GM19455 (cell line): ENCODE measurements at regions not wholly inside any gene's neighbourhood (a gene's known extent, or its start where the extent isn't known, plus 50 kb on each side); places are given as distances from the start of the nearest gene placed in this dataset.

Source experiments
- ATAC-seq: cut with Tn5 transposase; IDR thresholded peaks from one replicate; pipeline ENCODE4 v1.9.1; 2021; ENCODE audit not compliant: unreplicated experiment

DNA sequence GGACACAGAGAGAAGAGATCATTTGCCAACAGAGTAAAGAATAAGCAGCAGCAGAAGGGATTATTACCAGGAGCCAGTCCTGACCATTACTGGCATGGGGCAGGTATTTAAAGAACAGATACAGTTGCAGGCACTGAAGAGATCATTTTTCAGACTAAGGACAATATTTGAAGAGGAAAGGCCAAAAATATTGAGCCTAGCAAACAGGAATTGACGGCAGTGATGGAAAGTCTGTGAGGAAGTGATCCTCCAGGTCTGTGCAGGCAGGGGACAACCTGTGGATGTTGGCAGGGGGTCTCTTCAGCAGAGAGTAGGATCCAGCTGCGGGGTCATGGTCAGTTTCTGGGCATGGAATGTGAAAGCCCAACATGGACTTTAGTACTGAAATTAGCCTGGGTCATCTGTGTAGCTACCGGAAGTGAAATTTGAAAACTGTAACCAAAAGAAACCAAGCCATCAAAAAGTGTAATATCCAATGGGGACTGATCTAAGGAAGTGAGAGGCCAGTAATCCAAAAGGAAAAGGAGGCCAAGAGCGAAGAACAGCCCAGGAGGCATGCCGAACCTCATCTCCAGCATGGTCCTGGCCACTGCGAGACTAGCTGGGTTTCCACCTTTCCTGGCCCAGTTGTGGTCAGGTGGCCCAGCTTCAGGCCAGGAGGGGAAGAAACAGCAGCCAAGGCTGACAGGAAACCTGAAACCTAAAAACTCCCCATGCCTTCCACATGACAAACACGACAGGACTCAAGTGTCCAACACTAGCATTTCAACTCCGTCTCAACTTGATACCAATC is 115.1 kb upstream of the TNFAIP3 start:
- ATAC-seq = no peak

DNA sequence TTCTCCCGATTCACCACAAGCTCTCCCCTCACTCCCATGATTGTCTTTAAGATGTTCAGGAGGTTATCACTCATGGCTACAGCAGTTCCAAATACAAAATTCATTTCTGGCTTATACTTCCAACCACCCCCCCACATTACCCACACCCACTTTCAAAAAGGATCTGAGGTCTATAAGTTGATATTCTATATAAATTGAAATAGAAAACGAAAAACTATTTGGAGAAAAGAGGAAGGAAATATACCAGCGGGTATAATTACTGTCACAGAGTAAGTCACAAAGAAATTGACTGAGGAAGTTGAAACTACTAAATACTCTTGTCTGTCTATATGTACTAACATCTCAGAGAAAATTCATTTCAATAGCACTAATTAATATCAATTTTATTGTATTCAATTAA is 112.7 kb upstream of the TNFAIP3 start:
- ATAC-seq = no peak

DNA sequence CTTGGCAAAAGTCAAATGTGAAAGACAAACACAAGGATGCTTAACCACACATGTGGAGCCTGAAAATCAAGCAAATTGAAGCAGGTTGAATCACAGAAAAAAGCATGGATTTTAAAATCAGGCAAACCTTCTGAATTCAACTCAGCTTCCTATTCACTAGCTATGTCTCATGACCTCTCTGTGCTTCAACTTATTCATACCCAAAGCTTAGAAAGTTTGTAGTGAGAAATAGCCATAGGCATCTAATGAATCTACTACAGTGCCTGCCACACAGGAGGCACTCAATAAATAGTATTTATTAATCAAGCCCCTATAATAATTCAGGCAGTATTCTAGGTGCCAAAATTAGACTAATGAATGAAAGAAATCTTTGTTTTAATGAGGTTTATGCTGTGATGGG is 112.2 kb upstream of the TNFAIP3 start:
- no peak for ATAC-seq

DNA sequence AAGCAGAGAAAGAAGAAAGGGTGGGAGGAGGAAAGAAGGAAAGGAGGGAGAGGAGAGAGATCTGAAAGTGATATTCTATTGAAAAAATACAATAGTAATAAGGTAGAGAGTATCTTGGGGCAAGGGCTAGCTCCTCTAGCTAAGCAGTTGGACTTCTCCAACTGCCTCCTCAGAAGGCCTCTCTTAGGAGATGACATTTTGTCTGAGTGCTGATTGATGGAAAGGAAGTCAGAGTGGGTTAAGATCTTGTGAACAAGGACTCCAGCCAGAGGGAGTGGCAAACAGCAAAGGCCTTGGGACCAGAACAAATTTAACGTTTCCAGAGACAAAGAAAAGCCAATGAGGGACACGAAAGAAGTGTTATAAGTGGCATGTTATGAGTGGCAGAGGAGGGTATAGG is 111.8 kb upstream of the TNFAIP3 start:
- ATAC-seq = no peak

DNA sequence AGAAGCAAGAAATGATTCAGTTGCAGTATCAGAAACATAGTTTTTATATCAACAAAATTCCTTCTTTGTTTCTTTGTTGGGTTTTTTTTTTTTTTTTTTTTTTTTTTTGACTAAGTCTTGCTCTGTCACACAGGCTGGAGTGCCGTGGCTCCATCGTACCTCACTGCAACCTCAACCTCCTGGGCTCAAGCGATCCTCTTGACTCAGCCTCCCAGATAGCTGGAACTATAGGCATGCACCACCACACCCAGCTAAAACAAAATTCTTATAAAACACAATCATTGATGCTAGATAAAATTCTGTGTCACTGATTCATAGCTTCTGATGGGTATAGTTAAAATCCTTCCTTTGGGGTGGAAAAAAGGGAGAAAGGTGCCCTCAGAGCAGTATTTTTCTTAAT is 110.3 kb upstream of the TNFAIP3 start:
- ATAC-seq = no peak

DNA sequence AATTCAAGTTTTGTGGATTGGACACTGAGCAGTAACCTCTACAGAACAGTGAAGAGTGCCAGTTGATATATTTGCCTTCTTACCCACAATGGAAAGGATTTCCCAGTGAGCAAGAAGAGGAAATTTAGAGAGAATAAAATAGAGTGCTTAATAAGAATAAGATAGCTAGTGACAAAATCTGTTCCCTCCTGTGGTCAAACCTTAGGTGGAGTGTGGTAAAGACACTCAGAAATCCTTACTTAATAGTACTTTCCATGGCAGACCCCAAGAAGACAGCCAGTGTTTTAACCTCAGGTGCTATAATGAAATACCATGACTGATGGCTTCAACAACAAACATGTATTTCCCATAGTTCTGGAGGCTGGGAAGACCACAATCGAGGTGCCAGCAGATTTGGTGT is 108.4 kb upstream of the TNFAIP3 start:
- ATAC-seq = no peak

DNA sequence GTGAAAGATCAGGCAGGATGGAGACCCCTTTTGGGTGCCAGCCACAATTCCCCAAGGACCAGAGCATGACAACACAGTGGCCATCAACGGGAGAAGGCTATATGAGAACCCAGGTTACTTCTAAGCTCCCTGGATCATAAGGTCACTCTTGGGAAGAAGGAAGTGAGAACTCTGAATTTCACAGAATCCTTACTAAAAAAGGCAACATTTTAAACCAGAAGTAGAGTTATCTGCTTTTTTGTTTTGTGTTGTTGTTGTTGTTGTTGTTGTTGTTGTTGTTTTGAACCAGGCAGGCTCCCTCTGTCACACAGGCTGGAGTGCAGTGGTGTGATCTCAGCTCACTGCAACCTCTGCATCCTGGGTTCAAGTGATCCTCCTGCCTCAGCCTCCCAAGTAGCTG is 107.4 kb upstream of the TNFAIP3 start:
- no peak for ATAC-seq

DNA sequence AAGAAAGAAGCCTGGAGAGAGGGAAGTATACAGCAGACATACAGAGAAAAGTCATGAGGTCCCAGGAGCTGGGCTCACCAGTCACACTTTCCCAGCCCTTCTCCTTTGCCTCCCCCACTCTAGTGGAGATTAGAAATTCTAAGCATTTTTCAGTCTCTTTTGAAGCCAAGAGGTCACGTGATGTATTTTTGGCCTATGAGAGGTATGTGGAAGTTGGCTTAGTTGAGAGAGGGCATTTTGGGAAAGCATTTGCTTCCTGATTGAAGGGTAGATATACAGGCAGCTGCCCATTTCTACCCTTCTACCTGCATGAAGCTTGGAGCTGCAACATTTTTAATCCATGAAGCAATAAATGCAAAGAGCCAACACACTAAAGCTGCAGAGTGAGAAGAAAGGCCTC is 106.0 kb upstream of the TNFAIP3 start:
- ATAC-seq = no peak

DNA sequence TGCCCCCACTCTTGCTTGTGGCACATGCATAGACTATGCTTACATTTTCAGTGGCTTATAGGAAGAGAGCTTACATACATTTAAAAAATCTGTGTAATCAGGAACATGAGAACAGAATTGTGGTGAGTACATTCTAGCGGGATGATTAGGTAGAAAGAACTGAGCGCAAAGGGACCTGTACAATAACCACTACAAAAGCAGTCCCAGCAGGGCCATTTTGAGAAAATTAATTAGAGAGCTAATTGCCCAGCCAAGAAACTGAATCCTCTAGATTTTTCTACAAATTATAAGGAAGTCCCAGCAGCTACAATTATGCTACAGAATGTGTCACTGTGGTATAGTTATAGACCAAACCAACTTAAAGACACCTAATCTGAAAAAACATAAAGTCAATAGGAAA is 105.6 kb upstream of the TNFAIP3 start:
- no peak for ATAC-seq

DNA sequence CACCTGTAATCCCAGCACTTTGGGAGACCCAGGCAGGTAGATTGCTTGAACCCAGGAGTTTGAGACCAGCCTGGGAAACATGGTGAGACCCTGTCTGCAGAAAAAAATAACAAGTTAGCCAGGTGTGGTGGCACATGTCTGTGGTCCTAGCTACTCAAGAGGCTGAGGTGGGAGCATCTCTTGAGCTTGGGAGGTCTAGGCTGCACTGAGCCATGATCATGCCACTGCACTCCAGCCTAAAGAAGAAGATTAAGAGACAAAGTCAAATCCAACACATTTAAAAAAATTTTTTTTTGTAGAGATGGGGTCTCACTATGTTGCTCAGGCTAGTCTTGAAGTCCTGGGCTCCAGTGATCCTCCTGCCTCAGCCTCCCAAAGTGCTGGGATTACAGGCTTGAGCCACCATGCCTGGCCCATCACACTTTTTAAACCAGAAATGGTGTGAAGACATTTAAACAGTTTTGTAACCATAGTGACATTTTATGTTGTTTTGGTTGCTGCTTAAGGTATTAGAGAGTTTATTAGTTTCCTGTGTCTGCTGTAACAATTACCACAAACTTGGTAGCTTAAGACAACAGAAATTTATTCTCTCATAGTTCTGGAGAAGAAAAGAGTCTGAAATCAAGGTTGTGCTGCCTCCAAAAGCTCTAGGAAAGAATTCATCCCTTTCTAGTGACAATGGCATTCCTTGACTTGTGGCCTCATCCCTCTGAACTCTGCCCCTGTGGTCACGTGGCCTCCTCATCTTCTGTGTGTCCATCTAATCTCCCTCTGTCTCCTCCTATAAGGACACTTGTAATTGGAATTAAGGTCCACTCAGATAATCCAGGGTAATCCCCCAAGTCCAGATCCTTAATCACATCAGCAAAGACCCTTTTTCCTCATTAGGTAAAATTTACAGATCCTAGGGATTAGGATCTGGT is 104.6 kb upstream of the TNFAIP3 start:
- no peak for ATAC-seq

DNA sequence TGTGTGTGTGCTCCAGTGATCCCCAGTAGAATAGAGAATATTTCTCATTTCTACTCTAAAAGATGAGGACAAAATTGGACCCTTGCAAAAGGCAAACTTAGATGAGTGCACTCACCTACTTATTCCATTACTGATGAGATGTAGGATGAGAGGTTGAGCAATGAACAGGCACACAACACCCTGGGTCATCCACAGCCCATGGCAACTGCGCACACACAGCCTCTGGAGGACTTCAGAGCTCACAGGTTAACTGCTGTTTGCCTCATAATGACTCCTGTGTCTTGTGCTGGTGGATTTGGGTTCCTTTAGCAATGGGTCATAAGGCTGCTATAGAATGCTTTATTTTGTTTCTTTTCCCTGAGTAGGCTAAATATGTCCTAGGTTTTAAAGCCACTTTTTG is 103.6 kb upstream of the TNFAIP3 start:
- no peak for ATAC-seq

DNA sequence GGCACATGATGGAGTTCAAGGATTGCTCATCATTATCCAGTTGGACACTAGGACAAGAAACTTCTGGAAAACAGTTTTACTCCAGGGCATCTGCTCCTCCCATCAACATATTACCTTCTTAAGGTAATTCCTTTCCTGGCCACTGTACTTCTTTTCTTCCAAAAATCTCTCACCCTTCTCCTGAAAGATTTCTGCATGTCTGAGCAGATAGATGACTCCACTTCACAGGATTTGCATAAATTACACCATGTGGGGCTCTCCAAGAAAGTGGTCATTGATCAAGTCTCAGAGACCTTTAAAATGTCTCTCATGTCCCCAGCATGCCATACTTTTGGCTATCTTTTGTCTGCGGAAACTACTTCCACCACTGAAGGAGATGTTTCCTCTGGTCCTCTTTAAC is 103.2 kb upstream of the TNFAIP3 start:
- no peak for ATAC-seq

DNA sequence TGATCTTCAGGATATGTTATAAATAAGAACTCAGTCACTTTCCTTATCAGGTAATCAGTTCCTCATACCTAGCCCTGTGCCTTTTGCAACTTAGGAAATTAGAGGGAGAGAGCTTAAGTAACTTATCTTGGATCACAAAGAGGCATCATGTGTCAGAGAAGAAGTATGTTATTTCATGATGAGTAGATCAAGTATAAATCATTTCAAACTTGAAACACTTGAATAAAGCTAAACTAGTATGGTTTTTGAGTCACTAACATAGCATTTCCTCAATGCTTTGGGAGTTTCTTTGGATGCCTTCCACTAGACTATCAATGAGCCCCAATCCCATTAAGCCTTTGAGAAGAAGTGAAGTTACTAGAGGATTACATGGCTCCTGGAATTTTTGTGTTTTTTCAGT is 102.6 kb upstream of the TNFAIP3 start:
- no peak for ATAC-seq

DNA sequence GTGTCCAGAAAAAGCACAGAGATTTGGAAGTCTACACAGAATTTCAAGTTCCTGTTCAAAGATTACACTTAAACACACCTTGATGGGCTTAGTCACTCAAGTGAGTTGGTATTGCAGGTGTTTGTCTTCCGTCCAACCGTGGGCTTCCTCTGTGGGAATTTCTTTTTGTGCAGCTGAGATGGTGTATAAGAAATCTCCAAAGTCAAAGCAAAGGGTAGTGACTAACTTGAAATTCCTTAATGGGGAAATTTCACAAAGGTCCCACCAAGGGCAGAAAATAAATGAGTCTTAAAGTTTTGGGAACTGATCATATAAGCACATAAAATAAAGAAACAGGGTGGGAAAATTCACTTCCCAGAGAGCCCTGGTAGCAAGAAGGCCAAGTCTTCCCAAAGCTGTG is 102.0 kb upstream of the TNFAIP3 start:
- ATAC-seq = no peak

DNA sequence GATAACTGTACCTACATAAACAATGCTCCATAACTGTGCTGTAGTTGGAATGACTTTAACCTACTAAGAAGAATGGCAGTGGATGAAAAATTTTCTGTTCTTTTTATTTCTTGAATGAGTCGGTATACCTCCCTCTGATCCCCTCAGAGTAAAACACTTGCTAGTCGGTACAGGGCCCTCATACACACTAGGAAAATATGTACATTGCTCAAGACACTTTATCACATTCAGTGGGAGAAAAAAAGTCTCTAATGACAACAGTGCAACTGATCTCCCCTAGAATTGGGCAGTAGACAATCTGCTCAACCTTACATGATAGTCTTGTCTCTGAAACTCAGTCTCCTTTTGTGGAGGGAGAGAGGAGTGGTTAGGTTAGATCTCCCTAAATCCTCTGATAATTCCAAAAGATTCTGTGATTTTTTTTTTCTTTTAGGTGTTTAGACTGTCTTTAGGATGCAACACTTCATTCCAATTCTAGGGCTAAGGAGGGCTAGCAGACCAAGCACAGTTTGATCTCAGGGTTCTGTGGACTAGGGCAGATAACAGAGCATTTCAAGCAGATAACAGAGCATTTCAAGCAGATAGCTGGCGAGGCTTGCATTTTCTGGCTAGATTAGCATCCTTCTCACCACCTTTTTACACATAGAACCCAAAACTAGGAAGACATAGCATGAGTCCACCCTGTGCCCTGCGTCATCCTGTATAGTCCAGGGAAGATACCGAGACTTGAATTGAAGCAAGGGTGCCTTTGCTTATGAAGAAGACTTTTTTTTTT is 100.3 kb upstream of the TNFAIP3 start:
- no peak for ATAC-seq

DNA sequence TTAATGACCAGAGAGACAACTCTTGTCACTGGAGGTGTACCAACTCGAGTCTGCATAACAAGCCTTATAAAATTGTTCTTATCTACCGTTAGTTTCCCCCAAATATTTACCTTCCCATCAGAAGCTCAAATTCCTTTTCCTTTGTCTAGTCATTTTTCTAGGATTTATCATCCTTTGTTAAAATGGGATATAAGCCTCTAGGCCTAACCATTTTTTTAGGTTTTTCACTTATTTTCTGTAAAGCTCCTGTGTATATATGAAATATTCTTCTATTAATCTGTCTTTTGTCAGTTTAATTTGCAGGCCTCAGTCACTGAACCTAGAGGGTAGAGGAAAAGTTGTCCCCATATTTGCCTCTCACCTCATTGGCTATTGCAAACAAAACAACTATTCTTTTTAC is 99.6 kb upstream of the TNFAIP3 start:
- ATAC-seq = no peak

DNA sequence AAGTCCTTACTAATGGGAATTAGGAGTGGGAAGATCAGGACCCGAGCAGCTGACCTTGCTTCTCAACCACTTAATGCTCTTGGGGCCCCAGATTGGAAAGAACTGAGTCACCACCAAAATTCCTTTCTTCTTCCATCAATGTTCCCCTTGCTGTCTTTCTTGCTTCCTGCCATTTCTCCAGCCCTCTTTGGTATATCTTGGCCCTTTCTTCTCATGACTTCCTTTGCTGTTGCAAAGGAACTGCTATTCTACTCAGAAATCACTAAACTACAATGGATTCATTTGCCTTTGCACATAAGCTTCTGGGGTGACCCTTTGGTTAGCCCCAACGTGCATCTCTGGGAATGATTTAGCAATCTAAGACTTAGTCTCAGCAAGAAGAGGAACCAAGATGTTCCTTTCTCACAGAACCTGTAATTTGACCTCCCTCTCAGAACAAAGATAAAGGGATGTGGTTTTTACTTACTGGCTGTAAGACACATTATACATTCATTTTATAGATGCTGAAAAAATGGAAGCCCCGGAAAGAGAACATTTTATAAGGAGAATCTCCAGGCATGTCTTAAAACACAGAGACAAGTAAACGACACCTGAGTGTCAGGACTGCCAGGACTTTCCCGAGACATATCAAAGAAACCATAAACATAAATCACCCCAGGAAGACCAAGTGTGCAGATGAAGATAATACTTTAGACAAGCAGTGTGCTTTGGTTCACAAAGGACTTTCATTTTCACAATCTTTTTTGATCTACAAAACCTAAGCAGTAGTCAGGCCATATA is 99.0 kb upstream of the TNFAIP3 start:
- ATAC-seq = peak; percentile 79

DNA sequence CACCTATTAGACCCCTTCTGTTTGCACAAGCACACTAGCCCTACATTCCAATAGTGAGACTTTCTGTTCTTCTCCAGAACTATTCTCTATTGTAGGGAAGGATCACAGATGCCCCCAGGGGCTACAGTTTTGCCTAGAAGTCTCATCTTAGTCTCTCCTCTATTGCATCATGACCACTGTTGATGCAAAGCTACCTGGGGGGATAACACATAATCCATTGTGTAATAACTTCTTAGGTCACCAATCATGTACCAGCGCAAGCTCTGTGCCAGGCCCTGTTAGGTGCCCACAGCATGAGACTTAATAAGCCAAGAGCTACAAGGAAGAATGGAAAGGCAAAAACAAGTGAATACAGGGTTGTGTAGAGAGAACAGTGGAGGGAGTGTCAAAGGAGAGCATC is 98.1 kb upstream of the TNFAIP3 start:
- ATAC-seq = no peak

DNA sequence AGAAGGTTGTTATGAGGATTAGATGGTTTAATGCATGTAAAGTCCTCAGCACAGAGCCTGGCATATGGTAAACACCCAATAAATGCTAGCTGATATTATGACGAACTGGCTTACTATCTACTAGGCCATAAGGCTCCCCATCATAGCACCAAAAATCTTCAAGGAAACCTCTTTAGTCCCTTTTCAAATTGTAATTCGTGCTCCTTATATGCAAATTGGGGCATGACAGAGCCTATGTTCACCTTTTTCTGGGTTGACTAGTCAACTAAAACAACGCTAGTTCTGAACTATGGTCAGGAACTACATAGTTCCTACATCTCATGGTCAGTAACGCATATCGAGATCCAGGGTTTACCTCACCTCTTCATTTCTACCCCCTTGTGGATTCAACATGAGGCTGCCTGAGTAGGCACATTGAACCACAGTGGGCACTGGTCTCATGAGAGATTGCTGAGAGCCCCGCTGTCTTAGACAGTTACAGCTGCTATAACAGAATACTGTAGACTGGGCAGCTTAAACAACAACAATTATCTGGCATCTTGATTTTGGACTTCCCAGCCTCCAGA is 97.2 kb upstream of the TNFAIP3 start:
- no peak for ATAC-seq

DNA sequence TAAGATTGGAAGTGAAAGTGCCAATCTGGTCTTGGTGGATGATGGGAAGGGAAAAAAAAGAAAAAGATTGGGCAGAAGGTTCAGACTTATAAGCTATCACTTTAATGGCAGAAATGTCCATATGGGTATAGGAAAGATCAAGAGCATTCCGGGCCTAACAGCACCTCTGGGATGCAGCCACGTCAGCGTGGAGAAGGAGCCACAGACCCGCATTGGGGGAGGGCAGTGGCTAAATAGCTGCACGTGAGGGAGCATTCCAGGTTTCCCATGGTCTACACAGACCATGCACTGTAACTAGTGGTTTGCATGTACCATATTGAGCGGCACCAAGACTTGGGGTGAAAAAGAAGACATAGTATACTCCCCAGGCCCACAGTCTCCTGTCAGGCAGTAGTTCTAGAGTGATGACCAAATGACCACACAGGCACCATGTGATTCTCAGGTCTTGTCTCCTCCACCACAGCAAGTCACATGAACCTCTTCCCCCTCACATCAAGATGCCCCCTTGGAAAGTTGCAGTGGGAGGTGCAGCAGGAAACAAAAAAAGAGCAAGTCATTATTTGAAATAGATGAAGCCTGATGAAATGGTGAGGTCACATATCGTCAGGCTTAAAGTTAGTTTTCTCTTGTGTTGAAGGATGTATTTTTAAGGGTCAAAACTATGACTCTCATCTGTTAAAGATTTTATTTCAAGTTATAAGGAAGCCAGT is 94.4 kb upstream of the TNFAIP3 start:
- no peak for ATAC-seq
